NCI-H2227 treated with DMSO at 0.1 percent for 48 hours (cell line): ENCODE measurements at regions not wholly inside any gene's neighbourhood (a gene's known extent, or its start where the extent isn't known, plus 50 kb on each side); places are given as distances from the start of the nearest gene placed in this dataset.
"Not testable (repeated sequence)": the region's sequence is repeated elsewhere in the genome, so short reads cannot be mapped to it uniquely, and the experiment has no call there.

Experiments
- DNase-seq: peaks from one replicate; lab custom pipeline; 2025; lab: John Stamatoyannopoulos, UW

- no peak for DNase-seq
Observed at GRCh38 chr3:38966811-38967692, 84.7 kb downstream of the SCN11A start.

- DNase-seq = no peak
Observed at GRCh38 chr3:38964646-38965045, 87.1 kb downstream of the SCN11A start.

GRCh38 chr3:38964204-38964603 is 87.5 kb downstream of the SCN11A start:
- no peak for DNase-seq

- DNase-seq = peak; percentile 50
Observed at GRCh38 chr3:38960953-38961622, 90.7 kb downstream of the SCN11A start.

GRCh38 chr3:38960042-38960622 is 91.6 kb downstream of the SCN11A start:
- no peak for DNase-seq

- DNase-seq = no peak
Observed at GRCh38 chr3:38958026-38958720, 93.6 kb downstream of the SCN11A start.

- no peak for DNase-seq
Observed at GRCh38 chr3:38957296-38957695, 94.4 kb downstream of the SCN11A start.

- DNase-seq = no peak
Observed at GRCh38 chr3:38952721-38953120, 99.0 kb downstream of the SCN11A start.

GRCh38 chr3:38951167-38951566 is 100.6 kb downstream of the SCN11A start:
- DNase-seq = not testable (repeated sequence)

GRCh38 chr3:38950581-38950980 is 101.2 kb downstream of the SCN11A start:
- no peak for DNase-seq

GRCh38 chr3:38949994-38950393 is 101.8 kb downstream of the SCN11A start:
- no peak for DNase-seq

GRCh38 chr3:38940394-38940793 is 111.3 kb downstream of the SCN11A start:
- DNase-seq = no peak

- DNase-seq = no peak
Observed at GRCh38 chr3:38925351-38925750, 109.3 kb upstream of the SCN10A start.

GRCh38 chr3:38916706-38917105 is 100.7 kb upstream of the SCN10A start:
- DNase-seq = no peak

- no peak for DNase-seq
Observed at GRCh38 chr3:38907426-38907825, 91.4 kb upstream of the SCN10A start.

GRCh38 chr3:38890426-38890825 is 74.4 kb upstream of the SCN10A start:
- no peak for DNase-seq

- no peak for DNase-seq
Observed at GRCh38 chr3:38878646-38879045, 62.6 kb upstream of the SCN10A start.
